Ovary (tissue), 7 donors: ENCODE measurements at regions not wholly inside any gene's neighbourhood (a gene's known extent, or its start where the extent isn't known, plus 50 kb on each side); places are given as distances from the start of the nearest gene placed in this dataset.

ENCODE experiments used
- DNase-seq, 5 donors: peaks; one replicate each; pipeline ENCODE4 v3.0.0-alpha.2; 2019 to 2020
- H3K27ac ChIP-seq, 2 donors: fragments of 200-600 bp; one replicate each; pipeline versions ENCODE4 v1.5.1 to v1.8.0; 2019 to 2022
- H3K27me3 ChIP-seq: fragments of 200-600 bp; one replicate; pipeline ENCODE4 v1.8.0; 2022
- H3K36me3 ChIP-seq: fragments of 200-600 bp; sonication (generic); one replicate; pipeline ENCODE4 v1.5.1; 2019
- H3K4me1 ChIP-seq: one replicate; pipeline ENCODE4 v1.8.1; 2013; ENCODE audit warnings: mild to moderate bottlenecking, moderate library complexity; ENCODE audit not compliant: insufficient read depth
- H3K4me3 ChIP-seq: fragments of 200-600 bp; sonication (generic); one replicate; pipeline ENCODE4 v1.5.1; 2017
- H3K9me3 ChIP-seq, 2 donors: fragments of 200-600 bp in 1 of 2; sonication (generic) in 1 of 2; one replicate each; pipeline versions ENCODE4 v1.5.1 to v1.8.1; 2013 to 2019; ENCODE audit warnings: mild to moderate bottlenecking in 1 of 2, moderate library complexity in 1 of 2
- CTCF ChIP-seq, 3 donors: fragments of 450-650 bp in 2 of 3; fragments of 200-600 bp in 1 of 3; IDR thresholded peaks; one replicate each; pipeline versions ENCODE4 v1.5.1 to v1.8.0; 2016 to 2022; ENCODE audit warnings: antibody characterized with exemption in 3 of 3, mild to moderate bottlenecking in 1 of 3
- EP300 ChIP-seq: sonication (generic); formaldehyde crosslinking; IDR thresholded peaks from one replicate; pipeline ENCODE4 v1.6.1; 2017; ENCODE audit warnings: antibody characterized with exemption
- POLR2A ChIP-seq: fragments of 450-650 bp; IDR thresholded peaks from one replicate; pipeline ENCODE4 v1.6.1; 2017; ENCODE audit warnings: antibody characterized with exemption, mild to moderate bottlenecking, moderate library complexity
- WGBS, 3 donors: extraction: QIAGEN DNeasy Blood & Tissue Kit in 1 of 3; methylation state at CpG; one replicate each; pipeline versions ENCODE4 v1.1.5 to v1.1.7; 2013 to 2017; 5-methylcytosine and 5-hydroxymethylcytosine counted together
- intact Hi-C, 4 donors: fragments of 100-400 bp; cut with DNase I; formaldehyde crosslinking; loops; one replicate each; pipeline versions ENCODE4 v1.11.0 to v1.15.1; 2022 to 2023
- donor health status: DM: no; HTN: no; CAD: no; lungs with moderate emphysema.
- donor health status: DM: no; HTN: no; CAD: no.
- donor health status: Bipolar disorder and iron deficiency.
- donor health status: DM: no; HTN: no; CAD: no.
- donor health status: DM: yes; HTN: yes; CAD: no.

DNA sequence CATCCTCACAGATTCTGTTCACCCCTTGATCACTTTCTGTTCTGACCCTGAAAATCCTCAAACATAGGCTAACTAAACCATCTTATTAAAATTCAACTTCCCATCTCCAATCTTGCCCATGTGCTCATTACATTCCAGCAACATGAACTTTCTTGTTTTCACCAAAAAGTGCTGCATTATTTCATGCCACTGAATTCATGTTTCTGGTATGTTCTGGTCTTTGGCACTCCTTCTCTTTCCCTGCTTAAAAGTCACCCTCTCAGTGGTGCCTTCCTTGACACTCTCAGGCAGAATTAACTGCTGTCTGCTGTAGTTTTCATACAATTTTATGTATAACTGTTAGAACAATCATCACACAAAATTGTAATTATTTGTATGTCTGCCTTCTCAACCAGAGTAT, 247.7 kb upstream of the RBMS1 start:
- intact Hi-C loops = no loop called here
- H3K36me3 ChIP-seq = no peaks in the 10 kb centered on the region
- H3K27me3 ChIP-seq = no peaks in the 10 kb centered on the region
- no peak overlapping the region for H3K4me3 ChIP-seq
- no peak for DNase-seq
- H3K27ac ChIP-seq = no peak overlapping the region
- no peaks in the 10 kb centered on the region for H3K9me3 ChIP-seq
- no peak for TF ChIP-seq EP300
- no peak for TF ChIP-seq POLR2A
- no peak for TF ChIP-seq CTCF (IDR thresholded peaks at IDR 0.05)
- no peaks in the 10 kb centered on the region for H3K4me1 ChIP-seq

DNA sequence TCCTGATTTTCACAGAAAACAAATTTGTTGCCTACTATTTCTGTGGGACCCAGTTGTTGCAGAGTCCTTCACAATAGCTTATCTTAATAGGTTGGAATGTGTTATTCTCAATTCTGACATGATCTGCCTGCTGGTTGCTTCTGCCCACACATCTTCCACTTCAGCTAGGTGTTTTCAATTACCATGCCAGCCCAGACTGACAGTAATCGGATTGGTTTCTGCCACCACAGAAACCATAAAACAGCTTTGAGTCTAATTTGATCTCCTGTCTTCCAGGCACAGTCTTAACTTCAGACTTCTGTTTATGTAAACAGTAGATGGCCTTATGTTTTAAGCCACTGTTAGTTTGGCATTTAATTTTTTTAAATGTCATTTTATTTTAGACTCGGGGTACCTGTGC, 248.2 kb upstream of the RBMS1 start:
- H3K9me3 ChIP-seq = no peaks in the 10 kb centered on the region
- TF ChIP-seq POLR2A = no peak
- no peak for TF ChIP-seq EP300
- no peak for TF ChIP-seq CTCF (IDR thresholded peaks at IDR 0.05)
- no peaks in the 10 kb centered on the region for H3K4me1 ChIP-seq
- no peak for DNase-seq
- H3K27ac ChIP-seq = no peak overlapping the region
- H3K4me3 ChIP-seq = no peak overlapping the region
- WGBS, 3 donors = 79 to 83% (median 82%) methylated on average over 2 of the region's 2 CpGs
- H3K27me3 ChIP-seq = no peaks in the 10 kb centered on the region
- H3K36me3 ChIP-seq = no peaks in the 10 kb centered on the region
- intact Hi-C loops = no loop called here

GRCh38 chr2:160742667-160743066, 249.1 kb upstream of the RBMS1 start:
- H3K4me3 ChIP-seq = no peak overlapping the region
- no peak for DNase-seq
- 91 to 96% (median 95%) methylated on average over 2 of the region's 2 CpGs for WGBS, 3 donors

GRCh38 chr2:160747501-160748170, 254.0 kb upstream of the RBMS1 start:
- no peak overlapping the region for H3K4me3 ChIP-seq
- H3K27me3 ChIP-seq = no peaks in the 10 kb centered on the region
- H3K4me1 ChIP-seq = no peaks in the 10 kb centered on the region
- no peak for TF ChIP-seq EP300
- TF ChIP-seq POLR2A = no peak
- TF ChIP-seq CTCF (IDR thresholded peaks at IDR 0.05) = no peak
- H3K36me3 ChIP-seq = no peaks in the 10 kb centered on the region
- 28 to 42% (median 37%) methylated on average over 4 of the region's 4 CpGs for WGBS, 3 donors
- no peaks in the 10 kb centered on the region for H3K9me3 ChIP-seq
- no peak overlapping the region for H3K27ac ChIP-seq
- intact Hi-C loops = no loop called here
- no peak for DNase-seq

More at GRCh38 chr2:160742667-160743066, 249.1 kb upstream of the RBMS1 start:
- no peak overlapping the region for H3K27ac ChIP-seq
- H3K9me3 ChIP-seq = no peaks in the 10 kb centered on the region
- intact Hi-C loops = no loop called here
- TF ChIP-seq EP300 (no peak), CTCF (IDR thresholded peaks at IDR 0.05) (no peak)
- no peaks in the 10 kb centered on the region for H3K27me3 ChIP-seq
- H3K36me3 ChIP-seq = no peaks in the 10 kb centered on the region
- H3K4me1 ChIP-seq = no peaks in the 10 kb centered on the region
